GM18907 (cell line): ENCODE measurements at regions not wholly inside any gene's neighbourhood (a gene's known extent, or its start where the extent isn't known, plus 50 kb on each side); places are given as distances from the start of the nearest gene placed in this dataset.

Experiments
- ATAC-seq: cut with Tn5 transposase; IDR thresholded peaks from one replicate; pipeline ENCODE4 v1.9.1; 2021; ENCODE audit warnings: mild to moderate bottlenecking, moderate library complexity; ENCODE audit not compliant: unreplicated experiment

- no peak for ATAC-seq
These were observed 215.9 kb upstream of the FAR2 start for GRCh38 chr12:28933176-28933575.

- ATAC-seq: no peak
These were observed 215.1 kb upstream of the FAR2 start for GRCh38 chr12:28933864-28934527.

GRCh38 chr12:28936221-28936620 is 212.9 kb upstream of the FAR2 start:
- no peak for ATAC-seq

- ATAC-seq: no peak
These were observed 212.4 kb upstream of the FAR2 start for GRCh38 chr12:28936711-28937110.

- ATAC-seq: no peak
These were observed 211.9 kb upstream of the FAR2 start for GRCh38 chr12:28937196-28937595.

- no peak for ATAC-seq
These were observed 211.0 kb upstream of the FAR2 start for GRCh38 chr12:28938056-28938455.

GRCh38 chr12:28938581-28939235 is 210.4 kb upstream of the FAR2 start:
- no peak for ATAC-seq

GRCh38 chr12:28939427-28939826 is 209.7 kb upstream of the FAR2 start:
- no peak for ATAC-seq

- ATAC-seq: no peak
These were observed 207.8 kb upstream of the FAR2 start for GRCh38 chr12:28941248-28941647.

GRCh38 chr12:28946361-28946760 is 202.7 kb upstream of the FAR2 start:
- no peak for ATAC-seq

GRCh38 chr12:28948685-28949084 is 200.4 kb upstream of the FAR2 start:
- no peak for ATAC-seq

- no peak for ATAC-seq
These were observed 199.9 kb upstream of the FAR2 start for GRCh38 chr12:28949184-28949583.

- ATAC-seq: no peak
These were observed 199.0 kb upstream of the FAR2 start for GRCh38 chr12:28950049-28950448.

- ATAC-seq: no peak
These were observed 197.1 kb upstream of the FAR2 start for GRCh38 chr12:28951935-28952334.

- no peak for ATAC-seq
These were observed 194.7 kb upstream of the FAR2 start for GRCh38 chr12:28954333-28954732.

GRCh38 chr12:28955491-28955890 is 193.6 kb upstream of the FAR2 start:
- ATAC-seq: no peak

GRCh38 chr12:28955931-28956330 is 193.1 kb upstream of the FAR2 start:
- ATAC-seq: no peak

- ATAC-seq: no peak
These were observed 190.4 kb upstream of the FAR2 start for GRCh38 chr12:28958553-28959195.

- ATAC-seq: no peak
These were observed 187.1 kb upstream of the FAR2 start for GRCh38 chr12:28961948-28962384.

GRCh38 chr12:28963554-28963953 is 185.5 kb upstream of the FAR2 start:
- no peak for ATAC-seq

- ATAC-seq: no peak
These were observed 182.9 kb upstream of the FAR2 start for GRCh38 chr12:28966046-28966780.

GRCh38 chr12:28967426-28967825 is 181.7 kb upstream of the FAR2 start:
- no peak for ATAC-seq
